ENCODE measurements at regions not wholly inside any gene's neighbourhood (a gene's known extent, or its start where the extent isn't known, plus 50 kb on each side); places are given as distances from the start of the nearest gene placed in this dataset.
A peak's percentile ranks its signal among the peaks of the same experiment; 100 is the strongest.

- DNase-seq (ENCODE audit: low read depth, low spot score) = no peak
- H3K4me3 ChIP-seq (ENCODE audit: low read depth, low read length) = no peak overlapping the region
- CTCF ChIA-PET = interaction anchor here (1.6 kb wide), 1 partner anchor 14 kb away, joined by 4 read pairs; no protein-coding TSS in a partner anchor
- POLR2A ChIA-PET = no interaction called here
- no peak for TF ChIP-seq CTCF (IDR thresholded peaks at IDR 0.05; ENCODE audit: insufficient read depth, low read length, missing control alignments)
Observed at GRCh38 chr10:111295788-111296187, 219.0 kb downstream of the ADRA2A start.

- no peak for TF ChIP-seq CTCF (IDR thresholded peaks at IDR 0.05; ENCODE audit: insufficient read depth, low read length, missing control alignments)
- ChIA-PET POLR2A (no interaction called here), CTCF (interaction anchor here (1.0 kb wide), 1 partner anchor 15 kb away, joined by 4 read pairs; no protein-coding TSS in a partner anchor)
- H3K4me3 ChIP-seq (ENCODE audit: low read depth, low read length) = no peak overlapping the region
- DNase-seq (ENCODE audit: low read depth, low spot score) = peak; percentile 17
Observed at GRCh38 chr10:111297351-111297848, 220.6 kb downstream of the ADRA2A start.

- no peak for DNase-seq (ENCODE audit: low read depth, low spot score)
- CTCF ChIA-PET = no interaction called here
- H3K4me3 ChIP-seq (ENCODE audit: low read depth, low read length) = no peak overlapping the region
- TF ChIP-seq CTCF (IDR thresholded peaks at IDR 0.05; ENCODE audit: insufficient read depth, low read length, missing control alignments) = no peak
- POLR2A ChIA-PET = no interaction called here
Observed at GRCh38 chr10:111298031-111298430, 221.2 kb downstream of the ADRA2A start.

GRCh38 chr10:111299037-111299436 is 222.2 kb downstream of the ADRA2A start:
- no peak for TF ChIP-seq CTCF (IDR thresholded peaks at IDR 0.05; ENCODE audit: insufficient read depth, low read length, missing control alignments)
- no peak overlapping the region for H3K4me3 ChIP-seq (ENCODE audit: low read depth, low read length)
- ChIA-PET POLR2A (no interaction called here), CTCF (no interaction called here)
- no peak for DNase-seq (ENCODE audit: low read depth, low spot score)

- ChIA-PET CTCF (no interaction called here), POLR2A (no interaction called here)
- no peak overlapping the region for H3K4me3 ChIP-seq (ENCODE audit: low read depth, low read length)
- no peak for DNase-seq (ENCODE audit: low read depth, low spot score)
- TF ChIP-seq CTCF (IDR thresholded peaks at IDR 0.05; ENCODE audit: insufficient read depth, low read length, missing control alignments) = no peak
Observed at GRCh38 chr10:111303887-111304286, 227.1 kb downstream of the ADRA2A start.

- H3K4me3 ChIP-seq (ENCODE audit: low read depth, low read length) = no peak overlapping the region
- no peak for TF ChIP-seq CTCF (IDR thresholded peaks at IDR 0.05; ENCODE audit: insufficient read depth, low read length, missing control alignments)
- CTCF ChIA-PET = no interaction called here
- no peak for DNase-seq (ENCODE audit: low read depth, low spot score)
- POLR2A ChIA-PET = no interaction called here
Observed at GRCh38 chr10:111316722-111317212, 239.9 kb downstream of the ADRA2A start.

Measured in AG04449 (cell line).